Neural progenitor cell (in vitro differentiated cells): ENCODE measurements at regions not wholly inside any gene's neighbourhood (a gene's known extent, or its start where the extent isn't known, plus 50 kb on each side); places are given as distances from the start of the nearest gene placed in this dataset.

Source experiments
- DNase-seq: peaks from one replicate; pipeline ENCODE4 v3.0.0-alpha.2; 2016; ENCODE audit warnings: low spot score
- H2AFZ ChIP-seq: fragments of 200-600 bp; sonication (generic); replicated peaks from 2 replicates; pipeline ENCODE4 v1.6.1; 2016; ENCODE audit warnings: antibody characterized with exemption
- H3F3A ChIP-seq: fragments of 200-600 bp; sonication (generic); 2 replicates; pipeline ENCODE4 v1.6.1; 2016; ENCODE audit warnings: antibody characterized with exemption, low read depth
- H3K27ac ChIP-seq: fragments of 200-600 bp; sonication (generic); 2 replicates; pipeline ENCODE4 v1.5.1; 2016; ENCODE audit warnings: mild to moderate bottlenecking
- H3K27me3 ChIP-seq: fragments of 200-600 bp; sonication (generic); 2 replicates; pipeline ENCODE4 v1.6.1; 2016; ENCODE audit warnings: mild to moderate bottlenecking, moderate library complexity
- H3K36me3 ChIP-seq: fragments of 200-600 bp; sonication (generic); 2 replicates; pipeline ENCODE4 v1.5.1; 2016
- H3K4me1 ChIP-seq: fragments of 200-600 bp; sonication (generic); 2 replicates; pipeline ENCODE4 v1.6.1; 2016; ENCODE audit warnings: mixed run types
- H3K4me2 ChIP-seq: fragments of 200-600 bp; sonication (generic); 2 replicates; pipeline ENCODE4 v1.6.1; 2016
- H3K4me3 ChIP-seq: fragments of 200-600 bp; sonication (generic); 2 replicates; pipeline ENCODE4 v1.5.1; 2016
- H3K79me2 ChIP-seq: fragments of 200-600 bp; sonication (generic); 2 replicates; pipeline ENCODE4 v1.6.1; 2016; ENCODE audit warnings: low read depth
- H3K9ac ChIP-seq: fragments of 200-600 bp; sonication (generic); 2 replicates; pipeline ENCODE4 v1.6.1; 2016
- H3K9me3 ChIP-seq: fragments of 200-600 bp; sonication (generic); 2 replicates; pipeline ENCODE4 v1.5.1; 2016; ENCODE audit warnings: low read depth
- H4K20me1 ChIP-seq: fragments of 200-600 bp; sonication (generic); 2 replicates; pipeline ENCODE4 v1.6.1; 2016; ENCODE audit warnings: low read depth
- H3K27ac Mint-ChIP-seq: 3 replicates; pipeline ENCODE4 v1.8.0; 2021; ENCODE audit warnings: mixed read lengths
- H3K27me3 Mint-ChIP-seq: 2 replicates; pipeline ENCODE4 v1.8.0; 2022; ENCODE audit warnings: low read depth, mild to moderate bottlenecking, inconsistent platforms, moderate library complexity, mixed read lengths; ENCODE audit not compliant: insufficient read depth
- H3K36me3 Mint-ChIP-seq: 3 replicates; pipeline ENCODE4 v1.8.0; 2021; ENCODE audit warnings: mixed read lengths
- H3K4me1 Mint-ChIP-seq: 3 replicates; pipeline ENCODE4 v1.8.0; 2021; ENCODE audit warnings: mixed read lengths
- H3K4me3 Mint-ChIP-seq: 3 replicates; pipeline ENCODE4 v1.8.0; 2021; ENCODE audit warnings: mild to moderate bottlenecking, moderate library complexity, mixed read lengths
- H3K9me3 Mint-ChIP-seq: 3 replicates; pipeline ENCODE4 v1.8.0; 2020; ENCODE audit warnings: mixed read lengths
- EZH2 ChIP-seq: fragments of 200-600 bp; sonication (generic); IDR thresholded peaks from 2 replicates; pipeline ENCODE4 v1.6.1; 2017; ENCODE audit warnings: antibody characterized with exemption, mild to moderate bottlenecking, moderate library complexity
- EZH2phosphoT487 ChIP-seq: fragments of 200-600 bp; sonication (generic); IDR thresholded peaks from 2 replicates; pipeline ENCODE4 v1.6.1; 2017; ENCODE audit warnings: antibody characterized with exemption
- TF ChIP-seq, protein P1 (sequence below): fragments of 200-600 bp; sonication (generic); IDR thresholded peaks from 2 replicates; pipeline ENCODE4 v1.5.1; 2017; ENCODE audit warnings: antibody characterized with exemption, mild to moderate bottlenecking

DNA sequence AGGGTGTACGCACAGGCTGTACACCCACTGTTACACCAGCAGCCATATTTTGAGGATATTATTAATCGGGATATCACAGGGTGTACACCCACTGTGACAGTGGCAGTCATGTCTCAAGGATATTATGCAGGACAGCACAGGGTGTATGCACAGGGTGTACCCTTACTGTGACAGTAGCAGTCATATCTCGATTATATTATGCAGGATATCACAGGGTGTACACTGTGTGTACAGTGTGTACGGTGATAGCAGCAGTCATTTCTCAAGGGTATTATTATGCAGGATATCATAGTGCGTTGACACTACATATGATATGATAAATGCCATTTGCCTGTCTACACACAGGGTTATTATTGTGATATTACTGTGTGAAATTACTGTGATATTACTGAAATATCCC lies 80.5 kb upstream of the SLC25A48 start:
- H3F3A ChIP-seq = peaks cover 7% of the 10 kb centered on the region
- no peak overlapping the region for H2AFZ ChIP-seq
- Mint-ChIP-seq H3K27me3 (peaks cover 3% of the 10 kb centered on the region), H3K36me3 (no peaks in the 10 kb centered on the region), H3K9me3 (no peaks in the 10 kb centered on the region), H3K27ac (no peak overlapping the region), H3K4me3 (no peak overlapping the region), H3K4me1 (no peaks in the 10 kb centered on the region)
- DNase-seq = no peak
- TF ChIP-seq, protein P1, sequence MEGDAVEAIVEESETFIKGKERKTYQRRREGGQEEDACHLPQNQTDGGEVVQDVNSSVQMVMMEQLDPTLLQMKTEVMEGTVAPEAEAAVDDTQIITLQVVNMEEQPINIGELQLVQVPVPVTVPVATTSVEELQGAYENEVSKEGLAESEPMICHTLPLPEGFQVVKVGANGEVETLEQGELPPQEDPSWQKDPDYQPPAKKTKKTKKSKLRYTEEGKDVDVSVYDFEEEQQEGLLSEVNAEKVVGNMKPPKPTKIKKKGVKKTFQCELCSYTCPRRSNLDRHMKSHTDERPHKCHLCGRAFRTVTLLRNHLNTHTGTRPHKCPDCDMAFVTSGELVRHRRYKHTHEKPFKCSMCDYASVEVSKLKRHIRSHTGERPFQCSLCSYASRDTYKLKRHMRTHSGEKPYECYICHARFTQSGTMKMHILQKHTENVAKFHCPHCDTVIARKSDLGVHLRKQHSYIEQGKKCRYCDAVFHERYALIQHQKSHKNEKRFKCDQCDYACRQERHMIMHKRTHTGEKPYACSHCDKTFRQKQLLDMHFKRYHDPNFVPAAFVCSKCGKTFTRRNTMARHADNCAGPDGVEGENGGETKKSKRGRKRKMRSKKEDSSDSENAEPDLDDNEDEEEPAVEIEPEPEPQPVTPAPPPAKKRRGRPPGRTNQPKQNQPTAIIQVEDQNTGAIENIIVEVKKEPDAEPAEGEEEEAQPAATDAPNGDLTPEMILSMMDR = no peak
- TF ChIP-seq EZH2 (no peak), EZH2phosphoT487 (no peak)
- no peaks in the 10 kb centered on the region for H3K36me3 ChIP-seq
- H3K4me2 ChIP-seq = no peak overlapping the region
- H3K27ac ChIP-seq = no peak overlapping the region
- no peaks in the 10 kb centered on the region for H4K20me1 ChIP-seq
- H3K4me1 ChIP-seq = no peaks in the 10 kb centered on the region
- H3K9me3 ChIP-seq = peaks cover 5% of the 10 kb centered on the region
- H3K9ac ChIP-seq = no peak overlapping the region
- no peak overlapping the region for H3K4me3 ChIP-seq
- H3K27me3 ChIP-seq = no peaks in the 10 kb centered on the region
- no peaks in the 10 kb centered on the region for H3K79me2 ChIP-seq

DNA sequence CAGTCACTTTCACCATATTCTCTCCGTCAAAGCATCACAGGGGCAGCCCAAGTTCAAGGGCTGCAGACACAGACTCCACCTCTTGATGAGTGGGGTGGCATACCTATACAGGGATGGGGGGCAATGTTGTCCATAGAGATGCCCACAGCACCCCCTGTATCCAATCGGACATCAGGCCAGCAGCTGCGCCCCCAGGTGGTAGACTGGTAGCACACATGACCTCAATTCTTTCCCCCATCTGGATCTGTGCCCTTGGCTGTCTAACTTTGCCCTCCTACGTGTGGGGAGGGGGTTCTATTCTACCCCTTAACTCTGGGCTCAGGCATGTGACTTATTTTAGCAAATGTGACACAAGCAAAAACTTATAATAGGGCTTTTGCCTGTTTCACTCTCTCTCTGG lies 84.0 kb upstream of the SLC25A48 start:
- Histone ChIP-seq H3K27me3 (no peaks in the 10 kb centered on the region), H2AFZ (no peak overlapping the region), H3F3A (no peaks in the 10 kb centered on the region), H3K79me2 (no peaks in the 10 kb centered on the region), H3K36me3 (no peaks in the 10 kb centered on the region), H3K27ac (no peak overlapping the region), H3K9ac (no peak overlapping the region), H3K9me3 (peaks cover 5% of the 10 kb centered on the region), H3K4me2 (no peak overlapping the region), H4K20me1 (no peaks in the 10 kb centered on the region), H3K4me3 (no peak overlapping the region), H3K4me1 (no peaks in the 10 kb centered on the region)
- Mint-ChIP-seq H3K36me3 (no peaks in the 10 kb centered on the region), H3K9me3 (peaks cover 7% of the 10 kb centered on the region), H3K4me1 (no peaks in the 10 kb centered on the region), H3K4me3 (no peak overlapping the region), H3K27me3 (peaks cover 3% of the 10 kb centered on the region), H3K27ac (no peak overlapping the region)
- DNase-seq = peak; percentile 28
- TF ChIP-seq, protein P1 = peak; percentile 44
- TF ChIP-seq EZH2phosphoT487 = no peak

DNA sequence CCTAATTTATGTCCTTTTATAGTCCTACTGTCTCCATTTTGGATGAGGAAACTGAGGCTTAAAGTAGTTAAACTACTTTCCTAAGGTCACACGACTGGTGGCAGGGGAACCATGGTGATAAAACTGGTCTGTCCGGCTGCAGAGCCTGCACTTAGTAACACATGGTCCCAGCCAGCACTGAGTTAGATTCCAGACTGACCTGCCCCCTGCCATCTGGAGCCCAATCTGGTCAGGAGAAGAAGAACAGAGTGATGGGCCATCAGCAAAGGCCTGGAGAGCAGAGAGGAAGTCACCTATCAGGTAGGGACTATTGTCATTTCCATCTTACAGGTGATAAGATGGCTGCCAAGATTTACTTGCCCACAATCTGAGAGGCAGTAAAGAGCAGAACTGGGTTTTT lies 86.6 kb upstream of the SLC25A48 start:
- Mint-ChIP-seq H3K4me3 (no peak overlapping the region), H3K27me3 (peaks cover 3% of the 10 kb centered on the region), H3K4me1 (peaks cover 4% of the 10 kb centered on the region), H3K36me3 (no peaks in the 10 kb centered on the region), H3K9me3 (peaks cover 18% of the 10 kb centered on the region), H3K27ac (no peak overlapping the region)
- H3F3A ChIP-seq = no peaks in the 10 kb centered on the region
- H3K27ac ChIP-seq = no peak overlapping the region
- TF ChIP-seq EZH2 = no peak
- TF ChIP-seq EZH2phosphoT487 = no peak
- TF ChIP-seq, protein P1 = no peak
- H3K36me3 ChIP-seq = no peaks in the 10 kb centered on the region
- H4K20me1 ChIP-seq = no peaks in the 10 kb centered on the region
- H3K4me1 ChIP-seq = no peaks in the 10 kb centered on the region
- H3K27me3 ChIP-seq = no peaks in the 10 kb centered on the region
- H3K4me2 ChIP-seq = no peak overlapping the region
- H2AFZ ChIP-seq = no peak overlapping the region
- H3K9me3 ChIP-seq = no peaks in the 10 kb centered on the region
- no peaks in the 10 kb centered on the region for H3K79me2 ChIP-seq
- no peak for DNase-seq
- H3K9ac ChIP-seq = no peak overlapping the region
- H3K4me3 ChIP-seq = no peak overlapping the region
